ENCODE measurements at regions not wholly inside any gene's neighbourhood (a gene's known extent, or its start where the extent isn't known, plus 50 kb on each side); places are given as distances from the start of the nearest gene placed in this dataset.

DNA sequence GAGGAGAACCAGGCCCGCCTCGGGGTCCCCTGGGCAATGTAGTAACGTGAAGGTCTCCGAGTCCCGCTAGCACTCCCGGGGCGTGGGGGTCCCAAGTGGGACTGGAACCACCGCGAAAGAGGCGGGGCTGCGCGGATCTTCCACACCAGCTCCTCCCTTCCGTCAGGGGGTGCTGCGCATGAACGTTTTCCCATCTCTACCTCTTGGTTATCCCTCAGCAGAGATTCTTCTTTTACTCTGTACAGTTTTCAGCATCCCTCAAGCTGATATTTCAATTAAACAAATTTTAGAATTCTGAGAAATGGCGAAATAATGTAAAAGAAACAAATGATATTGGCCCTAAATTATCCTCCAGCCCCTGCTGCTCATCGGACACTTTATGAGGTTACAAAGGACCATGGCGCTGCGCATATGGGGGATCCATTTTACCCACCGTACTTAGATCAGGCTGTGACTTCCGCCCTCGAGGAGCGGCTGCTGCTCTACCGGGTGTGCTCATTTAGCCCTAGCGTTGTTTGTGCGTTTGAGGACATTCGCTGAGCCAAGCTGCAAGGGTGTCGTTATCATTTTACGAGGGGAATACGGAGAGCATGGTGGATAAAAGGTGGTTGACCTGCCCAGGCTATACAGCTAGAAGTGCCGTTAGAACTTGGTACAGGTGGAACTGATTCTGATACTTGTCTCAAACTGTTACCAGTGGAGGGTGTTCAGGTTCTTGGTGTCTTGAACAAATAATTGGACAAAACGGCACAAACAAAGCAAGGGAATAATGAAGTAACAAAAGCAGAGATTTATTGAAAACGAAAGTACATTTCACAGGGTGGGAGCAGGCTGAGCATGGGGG is 75.2 kb upstream of the CHD6 start (continued):
- TF ChIP-seq, protein P1, sequence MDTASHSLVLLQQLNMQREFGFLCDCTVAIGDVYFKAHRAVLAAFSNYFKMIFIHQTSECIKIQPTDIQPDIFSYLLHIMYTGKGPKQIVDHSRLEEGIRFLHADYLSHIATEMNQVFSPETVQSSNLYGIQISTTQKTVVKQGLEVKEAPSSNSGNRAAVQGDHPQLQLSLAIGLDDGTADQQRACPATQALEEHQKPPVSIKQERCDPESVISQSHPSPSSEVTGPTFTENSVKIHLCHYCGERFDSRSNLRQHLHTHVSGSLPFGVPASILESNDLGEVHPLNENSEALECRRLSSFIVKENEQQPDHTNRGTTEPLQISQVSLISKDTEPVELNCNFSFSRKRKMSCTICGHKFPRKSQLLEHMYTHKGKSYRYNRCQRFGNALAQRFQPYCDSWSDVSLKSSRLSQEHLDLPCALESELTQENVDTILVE (CRISPR knock-in tag; IDR thresholded peaks at IDR 0.05) = peak; percentile 99
- TF ChIP-seq, protein P2, sequence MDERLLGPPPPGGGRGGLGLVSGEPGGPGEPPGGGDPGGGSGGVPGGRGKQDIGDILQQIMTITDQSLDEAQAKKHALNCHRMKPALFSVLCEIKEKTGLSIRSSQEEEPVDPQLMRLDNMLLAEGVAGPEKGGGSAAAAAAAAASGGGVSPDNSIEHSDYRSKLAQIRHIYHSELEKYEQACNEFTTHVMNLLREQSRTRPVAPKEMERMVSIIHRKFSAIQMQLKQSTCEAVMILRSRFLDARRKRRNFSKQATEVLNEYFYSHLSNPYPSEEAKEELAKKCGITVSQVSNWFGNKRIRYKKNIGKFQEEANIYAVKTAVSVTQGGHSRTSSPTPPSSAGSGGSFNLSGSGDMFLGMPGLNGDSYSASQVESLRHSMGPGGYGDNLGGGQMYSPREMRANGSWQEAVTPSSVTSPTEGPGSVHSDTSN (CRISPR knock-in tag; IDR thresholded peaks at IDR 0.05) = peak; percentile 45; the same call in 1 of the 2 replicates
- TF ChIP-seq, protein P3, sequence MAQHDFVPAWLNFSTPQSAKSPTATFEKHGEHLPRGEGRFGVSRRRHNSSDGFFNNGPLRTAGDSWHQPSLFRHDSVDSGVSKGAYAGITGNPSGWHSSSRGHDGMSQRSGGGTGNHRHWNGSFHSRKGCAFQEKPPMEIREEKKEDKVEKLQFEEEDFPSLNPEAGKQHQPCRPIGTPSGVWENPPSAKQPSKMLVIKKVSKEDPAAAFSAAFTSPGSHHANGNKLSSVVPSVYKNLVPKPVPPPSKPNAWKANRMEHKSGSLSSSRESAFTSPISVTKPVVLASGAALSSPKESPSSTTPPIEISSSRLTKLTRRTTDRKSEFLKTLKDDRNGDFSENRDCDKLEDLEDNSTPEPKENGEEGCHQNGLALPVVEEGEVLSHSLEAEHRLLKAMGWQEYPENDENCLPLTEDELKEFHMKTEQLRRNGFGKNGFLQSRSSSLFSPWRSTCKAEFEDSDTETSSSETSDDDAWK (CRISPR knock-in tag; IDR thresholded peaks at IDR 0.05) = no peak
- peak; percentile 81 for TF ChIP-seq ATF1 (CRISPR knock-in tag; IDR thresholded peaks at IDR 0.05)
- TF ChIP-seq ZNF205 (CRISPR knock-in tag; IDR thresholded peaks at IDR 0.05) = peak; percentile 93
- TF ChIP-seq, protein P4, sequence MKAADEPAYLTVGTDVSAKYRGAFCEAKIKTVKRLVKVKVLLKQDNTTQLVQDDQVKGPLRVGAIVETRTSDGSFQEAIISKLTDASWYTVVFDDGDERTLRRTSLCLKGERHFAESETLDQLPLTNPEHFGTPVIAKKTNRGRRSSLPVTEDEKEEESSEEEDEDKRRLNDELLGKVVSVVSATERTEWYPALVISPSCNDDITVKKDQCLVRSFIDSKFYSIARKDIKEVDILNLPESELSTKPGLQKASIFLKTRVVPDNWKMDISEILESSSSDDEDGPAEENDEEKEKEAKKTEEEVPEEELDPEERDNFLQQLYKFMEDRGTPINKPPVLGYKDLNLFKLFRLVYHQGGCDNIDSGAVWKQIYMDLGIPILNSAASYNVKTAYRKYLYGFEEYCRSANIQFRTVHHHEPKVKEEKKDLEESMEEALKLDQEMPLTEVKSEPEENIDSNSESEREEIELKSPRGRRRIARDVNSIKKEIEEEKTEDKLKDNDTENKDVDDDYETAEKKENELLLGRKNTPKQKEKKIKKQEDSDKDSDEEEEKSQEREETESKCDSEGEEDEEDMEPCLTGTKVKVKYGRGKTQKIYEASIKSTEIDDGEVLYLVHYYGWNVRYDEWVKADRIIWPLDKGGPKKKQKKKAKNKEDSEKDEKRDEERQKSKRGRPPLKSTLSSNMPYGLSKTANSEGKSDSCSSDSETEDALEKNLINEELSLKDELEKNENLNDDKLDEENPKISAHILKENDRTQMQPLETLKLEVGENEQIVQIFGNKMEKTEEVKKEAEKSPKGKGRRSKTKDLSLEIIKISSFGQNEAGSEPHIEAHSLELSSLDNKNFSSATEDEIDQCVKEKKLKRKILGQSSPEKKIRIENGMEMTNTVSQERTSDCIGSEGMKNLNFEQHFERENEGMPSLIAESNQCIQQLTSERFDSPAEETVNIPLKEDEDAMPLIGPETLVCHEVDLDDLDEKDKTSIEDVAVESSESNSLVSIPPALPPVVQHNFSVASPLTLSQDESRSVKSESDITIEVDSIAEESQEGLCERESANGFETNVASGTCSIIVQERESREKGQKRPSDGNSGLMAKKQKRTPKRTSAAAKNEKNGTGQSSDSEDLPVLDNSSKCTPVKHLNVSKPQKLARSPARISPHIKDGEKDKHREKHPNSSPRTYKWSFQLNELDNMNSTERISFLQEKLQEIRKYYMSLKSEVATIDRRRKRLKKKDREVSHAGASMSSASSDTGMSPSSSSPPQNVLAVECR (CRISPR knock-in tag; IDR thresholded peaks at IDR 0.05; ENCODE audit: borderline replicate concordance) = peak; percentile 91
- peak; percentile 80; the same call in 1 of the 2 replicates for TF ChIP-seq KDM5B (CRISPR knock-in tag; IDR thresholded peaks at IDR 0.05; ENCODE audit: borderline replicate concordance)
- TF ChIP-seq ZNF101 (CRISPR knock-in tag; IDR thresholded peaks at IDR 0.05; ENCODE audit: borderline replicate concordance, low read depth) = 0 out of 2 replicates have a peak, but pooled peaks have one; percentile 44
- peak; percentile 92 for TF ChIP-seq ZFP41 (CRISPR knock-in tag; IDR thresholded peaks at IDR 0.05; ENCODE audit: borderline replicate concordance)
- peak; percentile 55; the same call in 1 of the 2 replicates for TF ChIP-seq ZNF720 (CRISPR knock-in tag; IDR thresholded peaks at IDR 0.05)
- TF ChIP-seq, protein P5, sequence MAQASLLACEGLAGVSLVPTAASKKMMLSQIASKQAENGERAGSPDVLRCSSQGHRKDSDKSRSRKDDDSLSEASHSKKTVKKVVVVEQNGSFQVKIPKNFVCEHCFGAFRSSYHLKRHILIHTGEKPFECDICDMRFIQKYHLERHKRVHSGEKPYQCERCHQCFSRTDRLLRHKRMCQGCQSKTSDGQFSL (CRISPR knock-in tag; IDR thresholded peaks at IDR 0.05) = peak; percentile 89
- TF ChIP-seq ZNF776 (CRISPR knock-in tag; IDR thresholded peaks at IDR 0.05) = no peak
- TF ChIP-seq IKZF1 (IDR thresholded peaks at IDR 0.05) = no peak
- no peak for TF ChIP-seq ZNF672 (CRISPR knock-in tag; IDR thresholded peaks at IDR 0.05)
- TF ChIP-seq ZNF616 (CRISPR knock-in tag; IDR thresholded peaks at IDR 0.05; ENCODE audit: low read depth) = 0 out of 2 replicates have a peak, but pooled peaks have one; percentile 50
